ENCODE measurements at regions not wholly inside any gene's neighbourhood (a gene's known extent, or its start where the extent isn't known, plus 50 kb on each side); places are given as distances from the start of the nearest gene placed in this dataset.

- no peaks in the 10 kb centered on the region for H3K9me3 ChIP-seq (ENCODE audit: low read length)
- ATAC-seq (no peak), DNase-seq (ENCODE audit: low spot score) (no peak), FAIRE-seq (no peak)
- WGBS (ENCODE audit: low lambda C conversion rate): 4% methylated on average over 4 of the region's 4 CpGs
- H3K4me3 ChIP-seq (replicated peaks in 1 of 3; ENCODE audit: insufficient read depth in 1 of 3, low read depth in 2 of 3, low read length in 3 of 3): no peak overlapping the region
- peaks cover 0 to 33% of the 10 kb centered on the region in 2 experiments; a peak in 3 of 5 replicates for H3K27me3 ChIP-seq (ENCODE audit: control insufficient read depth in 1 of 2, insufficient read depth in 2 of 2, low read length in 2 of 2)
- H4K20me1 ChIP-seq (ENCODE audit: insufficient read depth, low read length): no peaks in the 10 kb centered on the region
- no peak overlapping the region for H3K4me2 ChIP-seq (ENCODE audit: low read depth, low read length)
- H3K4me1 ChIP-seq (ENCODE audit: insufficient read depth, low read length): no peaks in the 10 kb centered on the region
- CTCF ChIA-PET (ENCODE audit: low intra/inter-chr PET ratio, low total read pairs): no interaction called here
- POLR2A ChIA-PET: no interaction called here
- no TSS peak for BruUV-seq (replicated peaks)
- H3K36me3 ChIP-seq (replicated peaks in 1 of 2; ENCODE audit: control insufficient read depth in 1 of 2, insufficient read depth in 2 of 2, low read length in 2 of 2): no peaks in the 10 kb centered on the region
- H3K9ac ChIP-seq (ENCODE audit: insufficient read depth, low read depth, low read length): no peak overlapping the region
- no peak for TF ChIP-seq IKZF5 (CRISPR knock-in tag; IDR thresholded peaks at IDR 0.05)
- no peak for TF ChIP-seq MYNN (CRISPR knock-in tag; IDR thresholded peaks at IDR 0.05; ENCODE audit: low read depth)
- no peak for TF ChIP-seq SAP130 (CRISPR knock-in tag; IDR thresholded peaks at IDR 0.05; ENCODE audit: low read depth)
- TF ChIP-seq GATAD1 (CRISPR knock-in tag; IDR thresholded peaks at IDR 0.05): no peak
- no peak for TF ChIP-seq KLF13 (CRISPR knock-in tag; IDR thresholded peaks at IDR 0.05)
- no peak for TF ChIP-seq ZNF329 (CRISPR knock-in tag; IDR thresholded peaks at IDR 0.05; ENCODE audit: low read depth)
- no peak for TF ChIP-seq GMEB1 (CRISPR knock-in tag; IDR thresholded peaks at IDR 0.05; ENCODE audit: borderline replicate concordance)
- TF ChIP-seq ATF7-NPFF (CRISPR knock-in tag; IDR thresholded peaks at IDR 0.05; ENCODE audit: low read depth): no peak
- TF ChIP-seq ZBTB4 (CRISPR knock-in tag; IDR thresholded peaks at IDR 0.05; ENCODE audit: borderline replicate concordance): no peak
- no peak for TF ChIP-seq ADNP (CRISPR knock-in tag; IDR thresholded peaks at IDR 0.05)
- intact Hi-C loops (cut with micrococcal nuclease; ENCODE audit: unreplicated experiment) (loop anchor here (10.0 kb wide), 1 partner anchor 170 kb away; no protein-coding TSS in a partner anchor), in situ Hi-C loops (cut with HindIII; ENCODE audit: extremely low pct_ligation_motif_present, low pct_unique_long_range_greater_than_20kb) (no loop called here)
- H2AFZ ChIP-seq (ENCODE audit: low read length): no peak overlapping the region
- no peak overlapping the region for H3K27ac ChIP-seq (ENCODE audit: extremely low read length, insufficient read depth, low read length)
- H3K79me2 ChIP-seq (ENCODE audit: insufficient read depth, low read length): no peaks in the 10 kb centered on the region
Measured at GRCh38 chr10:69744971-69745370, 56.7 kb upstream of the COL13A1 start.
